ENCODE measurements at regions not wholly inside any gene's neighbourhood (a gene's known extent, or its start where the extent isn't known, plus 50 kb on each side); places are given as distances from the start of the nearest gene placed in this dataset.

DNA sequence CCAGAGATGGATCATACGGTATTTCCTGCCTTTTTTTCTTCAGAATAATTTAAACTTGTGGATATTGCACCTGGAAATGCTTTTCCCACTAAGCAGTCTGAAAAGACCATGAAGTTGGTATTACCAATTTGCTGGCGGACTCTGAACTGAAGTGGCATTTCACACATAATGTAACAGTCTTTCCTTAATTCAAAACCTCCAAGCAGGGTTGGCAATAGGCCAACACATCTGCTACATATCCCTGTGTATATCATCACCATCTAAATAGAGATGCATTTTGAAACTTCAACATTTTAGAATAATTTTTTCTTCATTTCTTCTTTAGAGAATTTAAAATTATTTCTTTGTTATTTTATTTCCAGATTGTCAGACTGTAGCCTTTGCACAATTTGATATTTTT lies 100.5 kb downstream of the TSPAN8 start:
- Mint-ChIP-seq H3K4me1 (no peaks in the 10 kb centered on the region), H3K9me3 (ENCODE audit: insufficient read depth) (no peaks in the 10 kb centered on the region), H3K27me3 (no peaks in the 10 kb centered on the region), H3K27ac (no peak overlapping the region), H3K4me3 (no peak overlapping the region)
- no peaks in the 10 kb centered on the region for H3K9me3 ChIP-seq (ENCODE audit: control extremely low read depth in 1 of 3, control insufficient read depth in 2 of 3, insufficient read depth in 1 of 3, low read length in 2 of 3)
- CTCF ChIA-PET: no interaction called here
- no peak overlapping the region for H3K27ac ChIP-seq (ENCODE audit: low read length in 2 of 2)
- no peaks in the 10 kb centered on the region for H3K27me3 ChIP-seq (replicated peaks in 1 of 4; ENCODE audit: control extremely low read depth in 1 of 4, control insufficient read depth in 3 of 4, insufficient read depth in 4 of 4, low read length in 3 of 4)
- no peaks in the 10 kb centered on the region for H3K36me3 ChIP-seq (replicated peaks in 1 of 2; ENCODE audit: control extremely low read depth in 1 of 2, control insufficient read depth in 1 of 2, extremely low read depth in 1 of 2, insufficient read depth in 2 of 2, low read length in 1 of 2)
- POLR2A ChIA-PET: no interaction called here
- H3K4me1 ChIP-seq (ENCODE audit: control insufficient read depth in 2 of 2, insufficient read depth in 2 of 2, low read length in 2 of 2): no peaks in the 10 kb centered on the region
- no peaks in the 10 kb centered on the region for H3K79me2 ChIP-seq (ENCODE audit: control insufficient read depth, insufficient read depth, low read length)
- no peak overlapping the region for H2AFZ ChIP-seq (ENCODE audit: insufficient read depth, low read depth, low read length, poor library complexity, severe bottlenecking)
- intact Hi-C loops (cut with micrococcal nuclease): no loop called here
- TF ChIP-seq EZH2 (IDR thresholded peaks at IDR 0.05; ENCODE audit: borderline replicate concordance, insufficient read depth, low read depth, low read length, poor library complexity, severe bottlenecking): no peak
- TF ChIP-seq, protein P1, sequence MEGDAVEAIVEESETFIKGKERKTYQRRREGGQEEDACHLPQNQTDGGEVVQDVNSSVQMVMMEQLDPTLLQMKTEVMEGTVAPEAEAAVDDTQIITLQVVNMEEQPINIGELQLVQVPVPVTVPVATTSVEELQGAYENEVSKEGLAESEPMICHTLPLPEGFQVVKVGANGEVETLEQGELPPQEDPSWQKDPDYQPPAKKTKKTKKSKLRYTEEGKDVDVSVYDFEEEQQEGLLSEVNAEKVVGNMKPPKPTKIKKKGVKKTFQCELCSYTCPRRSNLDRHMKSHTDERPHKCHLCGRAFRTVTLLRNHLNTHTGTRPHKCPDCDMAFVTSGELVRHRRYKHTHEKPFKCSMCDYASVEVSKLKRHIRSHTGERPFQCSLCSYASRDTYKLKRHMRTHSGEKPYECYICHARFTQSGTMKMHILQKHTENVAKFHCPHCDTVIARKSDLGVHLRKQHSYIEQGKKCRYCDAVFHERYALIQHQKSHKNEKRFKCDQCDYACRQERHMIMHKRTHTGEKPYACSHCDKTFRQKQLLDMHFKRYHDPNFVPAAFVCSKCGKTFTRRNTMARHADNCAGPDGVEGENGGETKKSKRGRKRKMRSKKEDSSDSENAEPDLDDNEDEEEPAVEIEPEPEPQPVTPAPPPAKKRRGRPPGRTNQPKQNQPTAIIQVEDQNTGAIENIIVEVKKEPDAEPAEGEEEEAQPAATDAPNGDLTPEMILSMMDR (IDR thresholded peaks at IDR 0.05): no peak
- ATAC-seq (ENCODE audit: low read depth): no peak
- H4K20me1 ChIP-seq (ENCODE audit: control insufficient read depth, insufficient read depth, low read length, poor library complexity, severe bottlenecking): no peaks in the 10 kb centered on the region
- H3K4me2 ChIP-seq (replicated peaks; ENCODE audit: low read depth, low read length, poor library complexity, severe bottlenecking): no peak overlapping the region
- no peak for DNase-seq
- H3K9ac ChIP-seq (ENCODE audit: low read length): no peak overlapping the region
- no peak overlapping the region for H3K4me3 ChIP-seq (ENCODE audit: control extremely low read depth in 1 of 5, extremely low read depth in 1 of 5, insufficient read depth in 1 of 5, low read depth in 2 of 5, low read length in 4 of 5)
- WGBS (ENCODE audit: insufficient coverage): 100% methylated on average over 1 of the region's 2 CpGs

DNA sequence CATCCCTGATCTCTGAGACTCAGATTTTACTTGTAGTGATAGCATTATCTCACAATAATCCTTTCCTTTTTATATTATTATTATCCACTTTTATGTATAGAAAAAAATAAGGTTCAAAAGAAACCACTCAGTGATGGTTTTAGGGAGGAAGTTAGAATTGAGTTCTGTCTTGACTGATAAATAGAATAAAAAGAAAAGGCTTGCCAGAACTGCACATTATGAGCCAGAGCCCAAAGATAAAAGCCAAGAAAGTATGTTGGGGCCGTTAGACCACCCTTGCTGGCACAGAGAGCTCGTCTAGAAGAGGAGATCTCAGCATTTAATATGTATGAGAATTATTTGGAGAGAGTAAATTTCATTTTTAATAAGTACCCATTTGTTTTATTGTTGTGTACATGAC lies 103.2 kb downstream of the TSPAN8 start:
- intact Hi-C loops (cut with micrococcal nuclease): no loop called here
- no peaks in the 10 kb centered on the region for H3K27me3 ChIP-seq (replicated peaks in 1 of 4; ENCODE audit: control extremely low read depth in 1 of 4, control insufficient read depth in 3 of 4, insufficient read depth in 4 of 4, low read length in 3 of 4)

More for the DNA sequence above, 103.2 kb downstream of the TSPAN8 start:
- H3K27ac ChIP-seq (ENCODE audit: low read length in 2 of 2): no peak overlapping the region
- no peak overlapping the region for H3K4me3 ChIP-seq (ENCODE audit: control extremely low read depth in 1 of 5, extremely low read depth in 1 of 5, insufficient read depth in 1 of 5, low read depth in 2 of 5, low read length in 4 of 5)
- ATAC-seq (ENCODE audit: low read depth): no peak
- H3K79me2 ChIP-seq (ENCODE audit: control insufficient read depth, insufficient read depth, low read length): no peaks in the 10 kb centered on the region
- CTCF ChIA-PET: no interaction called here
- no peak overlapping the region for H2AFZ ChIP-seq (ENCODE audit: insufficient read depth, low read depth, low read length, poor library complexity, severe bottlenecking)
- no peak overlapping the region for H3K9ac ChIP-seq (ENCODE audit: low read length)
- no peak overlapping the region for H3K4me2 ChIP-seq (replicated peaks; ENCODE audit: low read depth, low read length, poor library complexity, severe bottlenecking)
- H4K20me1 ChIP-seq (ENCODE audit: control insufficient read depth, insufficient read depth, low read length, poor library complexity, severe bottlenecking): no peaks in the 10 kb centered on the region
- H3K9me3 Mint-ChIP-seq (ENCODE audit: insufficient read depth): no peaks in the 10 kb centered on the region
- H3K9me3 ChIP-seq (ENCODE audit: control extremely low read depth in 1 of 3, control insufficient read depth in 2 of 3, insufficient read depth in 1 of 3, low read length in 2 of 3): no peaks in the 10 kb centered on the region
- DNase-seq: no peak
- H3K4me1 ChIP-seq (ENCODE audit: control insufficient read depth in 2 of 2, insufficient read depth in 2 of 2, low read length in 2 of 2): no peaks in the 10 kb centered on the region
- POLR2A ChIA-PET: no interaction called here
- H3K4me3 Mint-ChIP-seq: no peak overlapping the region
- WGBS (ENCODE audit: insufficient coverage): no CpG with 5 or more reads among the region's 2 CpGs
- H3K36me3 ChIP-seq (replicated peaks in 1 of 2; ENCODE audit: control extremely low read depth in 1 of 2, control insufficient read depth in 1 of 2, extremely low read depth in 1 of 2, insufficient read depth in 2 of 2, low read length in 1 of 2): no peaks in the 10 kb centered on the region
- no peak for TF ChIP-seq EZH2 (IDR thresholded peaks at IDR 0.05; ENCODE audit: borderline replicate concordance, insufficient read depth, low read depth, low read length, poor library complexity, severe bottlenecking)
- TF ChIP-seq, protein P1 (IDR thresholded peaks at IDR 0.05): no peak
- H3K27ac Mint-ChIP-seq: no peak overlapping the region
- no peaks in the 10 kb centered on the region for H3K4me1 Mint-ChIP-seq
- no peaks in the 10 kb centered on the region for H3K27me3 Mint-ChIP-seq
